HCT116 (cell line): ENCODE measurements at regions not wholly inside any gene's neighbourhood (a gene's known extent, or its start where the extent isn't known, plus 50 kb on each side); places are given as distances from the start of the nearest gene placed in this dataset.

Experiments used
- ATAC-seq: fragments of 200-7000 bp; cut with Tn5 transposase; 2 replicates; pipeline ENCODE4 v1.9.1; 2020; ENCODE audit warnings: mild to moderate bottlenecking, moderate library complexity
- BruUV-seq: library from RNA; stranded (reverse); fragments of 400-500 nt; replicated peaks from 2 replicates; lab custom pipeline; 2021; lab: Mats Ljungman, UMichigan
- CTCF ChIA-PET: fragments of 300-600 bp; sonication (Branson Sonifier 250); formaldehyde crosslinking; loops from one replicate; lab custom pipeline; 2021; ENCODE audit warnings: antibody characterized with exemption; lab: Charles Lee
- POLR2A ChIA-PET: fragments of 300-600, 350-600 bp; sonication (Branson Sonifier 250); formaldehyde crosslinking; loops from one replicate; lab custom pipeline; 2021; ENCODE audit warnings: antibody characterized with exemption; lab: Charles Lee
- RAD21 ChIA-PET, 2 experiments: fragments of 300-600 bp; sonication (Branson Sonifier 250); formaldehyde crosslinking; loops; one replicate each; lab custom pipeline; 2023; ENCODE audit warnings: low total read pairs in 2 of 2; ENCODE audit not compliant: uncharacterized antibody in 2 of 2, unreplicated experiment in 2 of 2, low non-redundant PET in 1 of 2; lab: Charles Lee
- DNase-seq: peaks from one replicate; pipeline ENCODE4 v3.0.0-alpha.2; 2010; ENCODE audit warnings: low read depth, low spot score
- H2AFZ ChIP-seq: fragments of 200-600 bp; shearing (Covaris generic), sonication (generic); 2 replicates; pipeline ENCODE4 v1.6.1; 2017; ENCODE audit warnings: low read depth, mixed run types, mixed read lengths, antibody characterized with exemption, low read length; ENCODE audit not compliant: poor library complexity, severe bottlenecking
- H3K27ac ChIP-seq: 2 replicates; pipeline ENCODE4 v1.5.1; 2012; ENCODE audit warnings: low read depth, low read length
- H3K27me3 ChIP-seq: fragments of 200-600 bp; sonication (generic); 2 replicates; pipeline ENCODE4 v1.6.1; 2016; ENCODE audit warnings: mixed run types, low read length, mixed read lengths; ENCODE audit not compliant: insufficient read depth
- H3K36me3 ChIP-seq, 2 experiments: fragments of 200-500 bp in 1 of 2; fragments of 200-600 bp in 1 of 2; sonication (Bioruptor generic) in 1 of 2; sonication (generic) in 1 of 2; 2 replicates each; pipeline versions ENCODE4 v1.5.1 to v1.6.1; 2014 to 2016; ENCODE audit warnings: low read length in 2 of 2, inconsistent platforms in 1 of 2, mixed read lengths in 1 of 2, mixed run types in 1 of 2; ENCODE audit not compliant: insufficient read depth in 2 of 2, control insufficient read depth in 1 of 2
- H3K4me1 ChIP-seq, 2 experiments: fragments of 200-600 bp in 1 of 2; sonication (generic) in 1 of 2; 2 replicates each; pipeline versions ENCODE4 v1.5.1 to v1.6.1; 2012 to 2017; ENCODE audit warnings: low read length in 2 of 2, inconsistent platforms in 1 of 2, mild to moderate bottlenecking in 1 of 2, mixed read lengths in 1 of 2, mixed run types in 1 of 2, moderate library complexity in 1 of 2; ENCODE audit not compliant: insufficient read depth in 2 of 2, control insufficient read depth in 1 of 2
- H3K4me2 ChIP-seq: fragments of 200-600 bp; sonication (generic); 2 replicates; pipeline ENCODE4 v1.6.1; 2017; ENCODE audit warnings: mixed run types, low read length, mixed read lengths
- H3K4me3 ChIP-seq, 2 experiments: fragments of 200-600 bp in 1 of 2; sonication (generic) in 1 of 2; replicated peaks in 1 of 2; 2 replicates each; pipeline ENCODE4 v1.5.1; 2011 to 2016; ENCODE audit warnings: low read length in 2 of 2, control low read depth in 1 of 2, low read depth in 1 of 2, mild to moderate bottlenecking in 1 of 2, mixed read lengths in 1 of 2, mixed run types in 1 of 2
- H3K79me2 ChIP-seq: fragments of 200-600 bp; sonication (generic); 2 replicates; pipeline ENCODE4 v1.6.1; 2017; ENCODE audit warnings: mild to moderate bottlenecking, mixed run types, low read length, moderate library complexity, mixed read lengths; ENCODE audit not compliant: insufficient read depth
- H3K9ac ChIP-seq: fragments of 200-600 bp; sonication (generic); 2 replicates; pipeline ENCODE4 v1.6.1; 2016; ENCODE audit warnings: low read length, mixed read lengths
- H3K9me2 ChIP-seq: fragments of 200-600 bp; sonication (generic), shearing (Covaris generic); 2 replicates; pipeline ENCODE4 v1.6.1; 2017; ENCODE audit warnings: mixed run types, mild to moderate bottlenecking, moderate library complexity; ENCODE audit not compliant: insufficient read depth
- H3K9me3 ChIP-seq, 2 experiments: fragments of 200-500 bp in 1 of 2; fragments of 200-600 bp in 1 of 2; sonication (Bioruptor generic) in 1 of 2; sonication (generic) in 1 of 2; 2 replicates each; pipeline ENCODE4 v1.6.1; 2014 to 2017; ENCODE audit warnings: low read length in 2 of 2, mixed read lengths in 2 of 2, inconsistent platforms in 1 of 2, low read depth in 1 of 2, mild to moderate bottlenecking in 1 of 2, mixed run types in 1 of 2, moderate library complexity in 1 of 2; ENCODE audit not compliant: control insufficient read depth in 1 of 2, insufficient read depth in 1 of 2
- H4K20me1 ChIP-seq: fragments of 200-600 bp; sonication (generic), shearing (Covaris generic); 2 replicates; pipeline ENCODE4 v1.6.1; 2017; ENCODE audit warnings: mixed run types, mild to moderate bottlenecking, moderate library complexity; ENCODE audit not compliant: insufficient read depth
- EGR1 ChIP-seq: IDR thresholded peaks from 2 replicates; pipeline ENCODE4 v1.6.1; 2012; ENCODE audit warnings: low read depth
- ELF1 ChIP-seq: IDR thresholded peaks from 2 replicates; pipeline ENCODE4 v1.6.1; 2012; ENCODE audit warnings: low read depth, borderline replicate concordance
- EZH2phosphoT487 ChIP-seq: fragments of 200-600 bp; IDR thresholded peaks from 2 replicates; pipeline ENCODE4 v1.6.1; 2018; ENCODE audit warnings: antibody characterized with exemption, borderline replicate concordance
- MAX ChIP-seq: IDR thresholded peaks from 2 replicates; pipeline ENCODE4 v1.6.1; 2012
- POLR2A ChIP-seq: IDR thresholded peaks from 2 replicates; pipeline ENCODE4 v1.7.0; 2011; ENCODE audit warnings: borderline replicate concordance; ENCODE audit not compliant: insufficient read depth, insufficient read length; ENCODE audit errors: extremely low read depth
- POLR2AphosphoS5 ChIP-seq: IDR thresholded peaks from 2 replicates; pipeline ENCODE4 v1.6.1; 2011; ENCODE audit warnings: mild to moderate bottlenecking, low read depth, low read length, moderate library complexity
- RAD21 ChIP-seq: IDR thresholded peaks from 2 replicates; pipeline ENCODE4 v1.6.1; 2012; ENCODE audit warnings: low read depth, mild to moderate bottlenecking
- SP1 ChIP-seq: IDR thresholded peaks from 2 replicates; pipeline ENCODE4 v1.6.1; 2012; ENCODE audit warnings: low read depth
- SRF ChIP-seq: IDR thresholded peaks from 2 replicates; pipeline ENCODE4 v1.6.1; 2012; ENCODE audit warnings: low read depth
- TCF7L2 ChIP-seq: IDR thresholded peaks from 2 replicates; pipeline ENCODE4 v1.7.0; 2011; ENCODE audit warnings: borderline replicate concordance, inconsistent platforms; ENCODE audit not compliant: insufficient read depth, insufficient read length; ENCODE audit errors: extremely low read depth
- YY1 ChIP-seq: IDR thresholded peaks from 2 replicates; pipeline ENCODE4 v1.6.1; 2011; ENCODE audit warnings: low read length, low read depth, moderate library complexity, mild to moderate bottlenecking; ENCODE audit not compliant: insufficient replicate concordance; ENCODE audit errors: extremely low read depth
- ZBTB33 ChIP-seq: IDR thresholded peaks from 2 replicates; pipeline ENCODE4 v1.6.1; 2011; ENCODE audit warnings: mild to moderate bottlenecking, low read length, moderate library complexity; ENCODE audit not compliant: insufficient replicate concordance; ENCODE audit errors: extremely low read depth
- ZNF274 ChIP-seq: fragments of 200-500 bp; sonication (Bioruptor generic); IDR thresholded peaks from 2 replicates; pipeline ENCODE4 v1.6.1; 2014; ENCODE audit warnings: mild to moderate bottlenecking, low read depth, low read length, inconsistent platforms
- intact Hi-C: fragments of 100-400 bp; cut with micrococcal nuclease; formaldehyde crosslinking; loops from 2 replicates; pipeline ENCODE4 v1.10.0; 2022
- TF ChIP-seq, protein P1 (sequence below): IDR thresholded peaks from 2 replicates; pipeline ENCODE4 v1.6.1; 2012
- TF ChIP-seq, protein P2 (sequence below): IDR thresholded peaks from 2 replicates; pipeline ENCODE4 v1.6.1; 2012; ENCODE audit warnings: low read depth

GRCh38 chr4:79666875-79667274 is 258.8 kb upstream of the GK2 start:
- Histone ChIP-seq H3K9me3 (no peaks in the 10 kb centered on the region), H3K9me2 (no peaks in the 10 kb centered on the region), H2AFZ (no peak overlapping the region), H3K9ac (no peak overlapping the region), H4K20me1 (no peaks in the 10 kb centered on the region), H3K4me2 (no peak overlapping the region), H3K79me2 (no peaks in the 10 kb centered on the region), H3K36me3 (no peaks in the 10 kb centered on the region), H3K4me3 (no peak overlapping the region), H3K4me1 (no peaks in the 10 kb centered on the region)
- ChIA-PET RAD21 (no interaction called here), POLR2A (no interaction called here), CTCF (no interaction called here)
- intact Hi-C loops, result no loop called here
- BruUV-seq, result no TSS peak
- ATAC-seq, result no peak
- no peak for TF ChIP-seq ZNF274
- no peak for TF ChIP-seq EGR1
- no peak for TF ChIP-seq MAX
- TF ChIP-seq ELF1, result no peak
- TF ChIP-seq RAD21, result no peak
- no peak for TF ChIP-seq POLR2AphosphoS5
- no peak for TF ChIP-seq POLR2A
- no peak for TF ChIP-seq TCF7L2
- TF ChIP-seq, protein P1, sequence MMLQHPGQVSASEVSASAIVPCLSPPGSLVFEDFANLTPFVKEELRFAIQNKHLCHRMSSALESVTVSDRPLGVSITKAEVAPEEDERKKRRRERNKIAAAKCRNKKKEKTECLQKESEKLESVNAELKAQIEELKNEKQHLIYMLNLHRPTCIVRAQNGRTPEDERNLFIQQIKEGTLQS, result no peak
- TF ChIP-seq YY1, result no peak
- no peak for TF ChIP-seq ZBTB33
- TF ChIP-seq EZH2phosphoT487, result no peak
- no peak for TF ChIP-seq SP1
- TF ChIP-seq SRF, result no peak
- TF ChIP-seq, protein P2, sequence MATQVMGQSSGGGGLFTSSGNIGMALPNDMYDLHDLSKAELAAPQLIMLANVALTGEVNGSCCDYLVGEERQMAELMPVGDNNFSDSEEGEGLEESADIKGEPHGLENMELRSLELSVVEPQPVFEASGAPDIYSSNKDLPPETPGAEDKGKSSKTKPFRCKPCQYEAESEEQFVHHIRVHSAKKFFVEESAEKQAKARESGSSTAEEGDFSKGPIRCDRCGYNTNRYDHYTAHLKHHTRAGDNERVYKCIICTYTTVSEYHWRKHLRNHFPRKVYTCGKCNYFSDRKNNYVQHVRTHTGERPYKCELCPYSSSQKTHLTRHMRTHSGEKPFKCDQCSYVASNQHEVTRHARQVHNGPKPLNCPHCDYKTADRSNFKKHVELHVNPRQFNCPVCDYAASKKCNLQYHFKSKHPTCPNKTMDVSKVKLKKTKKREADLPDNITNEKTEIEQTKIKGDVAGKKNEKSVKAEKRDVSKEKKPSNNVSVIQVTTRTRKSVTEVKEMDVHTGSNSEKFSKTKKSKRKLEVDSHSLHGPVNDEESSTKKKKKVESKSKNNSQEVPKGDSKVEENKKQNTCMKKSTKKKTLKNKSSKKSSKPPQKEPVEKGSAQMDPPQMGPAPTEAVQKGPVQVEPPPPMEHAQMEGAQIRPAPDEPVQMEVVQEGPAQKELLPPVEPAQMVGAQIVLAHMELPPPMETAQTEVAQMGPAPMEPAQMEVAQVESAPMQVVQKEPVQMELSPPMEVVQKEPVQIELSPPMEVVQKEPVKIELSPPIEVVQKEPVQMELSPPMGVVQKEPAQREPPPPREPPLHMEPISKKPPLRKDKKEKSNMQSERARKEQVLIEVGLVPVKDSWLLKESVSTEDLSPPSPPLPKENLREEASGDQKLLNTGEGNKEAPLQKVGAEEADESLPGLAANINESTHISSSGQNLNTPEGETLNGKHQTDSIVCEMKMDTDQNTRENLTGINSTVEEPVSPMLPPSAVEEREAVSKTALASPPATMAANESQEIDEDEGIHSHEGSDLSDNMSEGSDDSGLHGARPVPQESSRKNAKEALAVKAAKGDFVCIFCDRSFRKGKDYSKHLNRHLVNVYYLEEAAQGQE, result no peak
- TF ChIP-seq, all 23 proteins: peak for 0
- Histone ChIP-seq H3K27me3 (no peaks in the 10 kb centered on the region), H3K27ac (no peak overlapping the region)
- DNase-seq, result no peak
